Liver (tissue), 8 donors: ENCODE measurements at regions not wholly inside any gene's neighbourhood (a gene's known extent, or its start where the extent isn't known, plus 50 kb on each side); places are given as distances from the start of the nearest gene placed in this dataset.

Experiments used
- DNase-seq: peaks from one replicate; pipeline ENCODE4 v3.0.0-alpha.2; 2017; ENCODE audit warnings: low spot score
- H3K27ac ChIP-seq, 2 donors: one replicate each; pipeline ENCODE4 v1.7.0; 2013; ENCODE audit warnings: inconsistent platforms in 2 of 2, low read length in 2 of 2, control low read depth in 1 of 2, low read depth in 1 of 2, mild to moderate bottlenecking in 1 of 2
- H3K27me3 ChIP-seq, 4 donors: one replicate each; pipeline versions ENCODE4 v1.6.1 to v1.7.0; 2013; ENCODE audit warnings: low read length in 3 of 4, inconsistent platforms in 1 of 4, mild to moderate bottlenecking in 1 of 4, moderate library complexity in 1 of 4; ENCODE audit not compliant: control insufficient read depth in 4 of 4, insufficient read depth in 4 of 4
- H3K36me3 ChIP-seq, 4 donors: one replicate each; pipeline versions ENCODE4 v1.6.1 to v1.7.0; 2013; ENCODE audit warnings: low read length in 3 of 4, mild to moderate bottlenecking in 3 of 4, low read depth in 1 of 4, moderate library complexity in 1 of 4; ENCODE audit not compliant: control insufficient read depth in 4 of 4, insufficient read depth in 3 of 4
- H3K4me1 ChIP-seq, 4 donors: one replicate each; pipeline versions ENCODE4 v1.6.1 to v1.7.0; 2013; ENCODE audit warnings: low read length in 3 of 4, mild to moderate bottlenecking in 3 of 4, moderate library complexity in 1 of 4; ENCODE audit not compliant: control insufficient read depth in 4 of 4, insufficient read depth in 4 of 4
- H3K4me3 ChIP-seq, 3 donors: one replicate each; pipeline versions ENCODE4 v1.6.1 to v1.7.0; 2013; ENCODE audit warnings: low read length in 3 of 3, control low read depth in 1 of 3, low read depth in 1 of 3, mild to moderate bottlenecking in 1 of 3
- H3K9ac ChIP-seq, 2 donors: one replicate each; pipeline ENCODE4 v1.7.0; 2013; ENCODE audit warnings: low read length in 2 of 2, mild to moderate bottlenecking in 2 of 2, moderate library complexity in 2 of 2, control low read depth in 1 of 2, low read depth in 1 of 2
- H3K9me3 ChIP-seq, 4 donors: one replicate each; pipeline versions ENCODE4 v1.6.1 to v1.7.0; 2013; ENCODE audit warnings: low read length in 3 of 4; ENCODE audit not compliant: control insufficient read depth in 4 of 4
- ATF3 ChIP-seq: IDR thresholded peaks from 2 replicates; pipeline ENCODE4 v1.6.1; 2016; ENCODE audit warnings: antibody characterized with exemption
- CTCF ChIP-seq: fragments of 150-350 bp; IDR thresholded peaks from 2 replicates; pipeline ENCODE4 v1.5.1; 2017; ENCODE audit warnings: improper control_type of control experiment, low read depth, low read length; ENCODE audit not compliant: missing input control
- EGR1 ChIP-seq, 2 donors: IDR thresholded peaks; 2 replicates each; pipeline ENCODE4 v1.6.1; 2016 to 2018; ENCODE audit warnings: antibody characterized with exemption in 2 of 2, low read depth in 2 of 2
- FOXA1 ChIP-seq: IDR thresholded peaks from 2 replicates; pipeline ENCODE4 v1.6.1; 2016; ENCODE audit warnings: antibody characterized with exemption
- FOXA2 ChIP-seq: IDR thresholded peaks from 2 replicates; pipeline ENCODE4 v1.6.1; 2016; ENCODE audit warnings: antibody characterized with exemption
- GABPA ChIP-seq, 2 donors: IDR thresholded peaks in 1 of 2; conservative IDR thresholded peaks in 1 of 2; 2 replicates each; pipeline ENCODE4 v1.6.1; 2016; ENCODE audit warnings: antibody characterized with exemption in 2 of 2, mild to moderate bottlenecking in 1 of 2, moderate library complexity in 1 of 2
- HNF4A ChIP-seq, 2 donors: conservative IDR thresholded peaks; 2 replicates each; pipeline ENCODE4 v1.6.1; 2016; ENCODE audit warnings: antibody characterized with exemption in 2 of 2, mild to moderate bottlenecking in 2 of 2
- HNF4G ChIP-seq: IDR thresholded peaks from 2 replicates; pipeline ENCODE4 v1.6.1; 2016; ENCODE audit warnings: antibody characterized with exemption
- JUND ChIP-seq, 2 donors: IDR thresholded peaks; 2 replicates each; pipeline ENCODE4 v1.6.1; 2016; ENCODE audit warnings: antibody characterized with exemption in 2 of 2
- MAX ChIP-seq: IDR thresholded peaks from 2 replicates; pipeline ENCODE4 v1.6.1; 2016; ENCODE audit warnings: antibody characterized with exemption
- NR2F2 ChIP-seq: IDR thresholded peaks from 2 replicates; pipeline ENCODE4 v1.6.1; 2016; ENCODE audit warnings: antibody characterized with exemption
- RAD21 ChIP-seq, 2 donors: IDR thresholded peaks; 2 replicates each; pipeline ENCODE4 v1.6.1; 2016; ENCODE audit warnings: antibody characterized with exemption in 2 of 2, mild to moderate bottlenecking in 2 of 2
- REST ChIP-seq: IDR thresholded peaks from 2 replicates; pipeline ENCODE4 v1.6.1; 2016; ENCODE audit warnings: antibody characterized with exemption, mild to moderate bottlenecking
- RXRA ChIP-seq, 2 donors: IDR thresholded peaks; 2 replicates each; pipeline ENCODE4 v1.6.1; 2017 to 2018; ENCODE audit warnings: antibody characterized with exemption in 2 of 2, mild to moderate bottlenecking in 1 of 2
- SP1 ChIP-seq: IDR thresholded peaks from 2 replicates; pipeline ENCODE4 v1.6.1; 2018; ENCODE audit warnings: antibody characterized with exemption, mild to moderate bottlenecking
- TAF1 ChIP-seq: conservative IDR thresholded peaks from 2 replicates; pipeline ENCODE4 v1.6.1; 2016; ENCODE audit warnings: antibody characterized with exemption, mild to moderate bottlenecking
- YY1 ChIP-seq: IDR thresholded peaks from 2 replicates; pipeline ENCODE4 v1.6.1; 2016; ENCODE audit warnings: antibody characterized with exemption, mild to moderate bottlenecking
- ZBTB33 ChIP-seq: IDR thresholded peaks from 2 replicates; pipeline ENCODE4 v1.6.1; 2016; ENCODE audit warnings: antibody characterized with exemption
- WGBS: extraction: QIAGEN DNeasy Blood & Tissue Kit; methylation state at CpG from one replicate; pipeline ENCODE4 v1.1.7; 2013; 5-methylcytosine and 5-hydroxymethylcytosine counted together
- donor health status: healthy.
- donor health status: healthy.
- donor health status: healthy.
- donor health status: healthy.
- donor health status: healthy.

GRCh38 chr5:173554038-173554955, 62.2 kb downstream of the BOD1 start:
- WGBS, result 67% methylated on average over 12 of the region's 12 CpGs
- no peak for TF ChIP-seq SP1
- TF ChIP-seq CTCF, result no peak
- TF ChIP-seq FOXA2, result no peak
- TF ChIP-seq HNF4G, result no peak
- TF ChIP-seq ZBTB33, result no peak
- TF ChIP-seq RXRA (IDR thresholded peaks at IDR 0.05), result no peak
- no peak for TF ChIP-seq TAF1
- no peaks in the 10 kb centered on the region for H3K9me3 ChIP-seq
- H3K27me3 ChIP-seq, result peaks cover 0 to 4% (median 2%) of the 10 kb centered on the region in 4 donors
- no peak overlapping the region for H3K9ac ChIP-seq
- H3K27ac ChIP-seq, result no peak overlapping the region
- H3K4me1 ChIP-seq, result no peaks in the 10 kb centered on the region
- no peak for DNase-seq
- no peaks in the 10 kb centered on the region for H3K36me3 ChIP-seq
- no peak overlapping the region for H3K4me3 ChIP-seq

GRCh38 chr5:173550641-173551040, 65.8 kb downstream of the BOD1 start:
- Histone ChIP-seq H3K4me1 (no peaks in the 10 kb centered on the region), H3K9ac (no peak overlapping the region), H3K9me3 (no peaks in the 10 kb centered on the region), H3K36me3 (no peaks in the 10 kb centered on the region), H3K27ac (no peak overlapping the region), H3K4me3 (no peak overlapping the region), H3K27me3 (peaks cover 0 to 8% (median 2%) of the 10 kb centered on the region in 4 donors)
- DNase-seq, result no peak
- 75% methylated on average over 6 of the region's 6 CpGs for WGBS
- no peak for TF ChIP-seq HNF4A (conservative IDR thresholded peaks at IDR 0.05)
- TF ChIP-seq SP1, result no peak
- no peak for TF ChIP-seq JUND (IDR thresholded peaks at IDR 0.05)
- no peak for TF ChIP-seq RXRA (IDR thresholded peaks at IDR 0.05)
- TF ChIP-seq EGR1 (IDR thresholded peaks at IDR 0.05; ENCODE audit: low read depth in 2 of 2), result no peak
- TF ChIP-seq ATF3, result no peak
- TF ChIP-seq NR2F2, result no peak
- no peak for TF ChIP-seq ZBTB33
- TF ChIP-seq GABPA (IDR thresholded peaks at IDR 0.05 in 1 of 2, conservative IDR thresholded peaks at IDR 0.05 in 1 of 2), result no peak
- TF ChIP-seq FOXA2, result no peak
- no peak for TF ChIP-seq REST
- no peak for TF ChIP-seq TAF1
- TF ChIP-seq YY1, result no peak
- no peak for TF ChIP-seq FOXA1
- TF ChIP-seq MAX, result no peak
- TF ChIP-seq HNF4G, result no peak
- TF ChIP-seq CTCF, result no peak
- TF ChIP-seq RAD21 (IDR thresholded peaks at IDR 0.05), result no peak
